HG02678 (cell line): ENCODE measurements at regions not wholly inside any gene's neighbourhood (a gene's known extent, or its start where the extent isn't known, plus 50 kb on each side); places are given as distances from the start of the nearest gene placed in this dataset.

ENCODE experiments used
- ATAC-seq: cut with Tn5 transposase; IDR thresholded peaks from one replicate; pipeline ENCODE4 v1.9.1; 2021; ENCODE audit warnings: mild to moderate bottlenecking, moderate library complexity; ENCODE audit not compliant: unreplicated experiment

GRCh38 chr4:166481055-166481454, 608.0 kb downstream of the TLL1 start:
- no peak for ATAC-seq

DNA sequence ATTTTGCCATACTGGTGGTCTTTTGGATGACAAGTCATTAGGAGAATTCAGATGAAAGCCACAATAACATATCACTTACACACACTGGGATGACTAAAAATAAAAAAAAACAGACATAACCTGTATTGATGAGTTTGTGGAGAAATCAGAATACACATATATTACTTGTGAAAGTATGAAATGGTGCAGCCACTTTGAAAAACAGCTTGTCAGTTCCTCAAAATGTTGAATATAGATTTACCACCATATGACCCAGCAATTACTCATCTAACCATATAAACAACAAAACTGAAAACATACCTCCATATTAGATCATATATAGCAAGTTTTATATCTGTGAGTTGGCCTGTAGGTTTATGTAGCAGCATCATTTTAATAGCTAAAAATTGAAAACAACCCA, 608.7 kb downstream of the TLL1 start:
- ATAC-seq = no peak

- ATAC-seq = no peak
Measured at GRCh38 chr4:166482758-166483157, 609.7 kb downstream of the TLL1 start.

- no peak for ATAC-seq
Measured at GRCh38 chr4:166491635-166492034, 618.6 kb downstream of the TLL1 start.

DNA sequence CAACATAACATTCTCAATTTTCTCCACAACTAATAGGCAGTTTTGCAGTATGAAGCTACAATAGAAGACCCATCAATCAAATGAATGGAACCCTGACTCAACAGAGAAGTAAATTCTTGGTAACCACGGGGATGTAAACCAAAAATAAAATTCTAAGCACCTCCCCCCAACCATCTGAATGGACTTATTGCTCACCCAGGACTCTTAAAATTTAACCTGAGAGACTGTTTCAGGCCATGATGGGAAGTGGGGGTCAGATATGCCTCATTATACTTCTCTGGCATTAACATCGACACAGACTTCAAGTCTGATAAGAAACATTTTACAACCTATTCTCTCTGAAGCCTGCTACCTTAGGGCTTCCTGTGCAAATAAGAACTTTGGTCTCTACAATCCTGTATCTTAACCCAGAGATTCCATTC, 620.9 kb downstream of the TLL1 start:
- ATAC-seq = no peak

GRCh38 chr4:166498546-166498945, 625.5 kb downstream of the TLL1 start:
- ATAC-seq = no peak

- ATAC-seq = no peak
Measured at GRCh38 chr4:166499820-166500219, 626.8 kb downstream of the TLL1 start.

- no peak for ATAC-seq
Measured at GRCh38 chr4:166501941-166502382, 628.9 kb downstream of the TLL1 start.

- ATAC-seq = no peak
Measured at GRCh38 chr4:166502660-166503059, 629.6 kb downstream of the TLL1 start.

- ATAC-seq = no peak
Measured at GRCh38 chr4:166506051-166506450, 633.0 kb downstream of the TLL1 start.

DNA sequence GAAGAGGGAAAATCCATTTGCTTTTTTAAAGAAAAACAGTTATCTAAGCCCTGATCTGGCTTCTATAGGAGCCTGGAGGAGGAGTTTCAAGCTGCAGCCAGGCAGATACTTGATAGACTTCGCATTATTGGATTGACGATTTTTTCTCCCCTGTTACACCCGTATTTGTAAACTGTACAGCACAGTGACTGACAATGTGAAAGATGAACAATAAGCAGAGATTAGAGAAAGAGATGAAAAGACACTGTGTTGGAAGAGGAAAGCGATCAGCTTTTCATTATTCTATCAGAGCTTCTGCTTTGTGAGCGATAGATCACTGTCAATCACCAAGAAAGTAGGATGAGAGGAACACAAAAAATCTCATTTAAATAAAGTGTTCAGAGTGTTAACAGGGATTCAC, 639.2 kb downstream of the TLL1 start:
- no peak for ATAC-seq

DNA sequence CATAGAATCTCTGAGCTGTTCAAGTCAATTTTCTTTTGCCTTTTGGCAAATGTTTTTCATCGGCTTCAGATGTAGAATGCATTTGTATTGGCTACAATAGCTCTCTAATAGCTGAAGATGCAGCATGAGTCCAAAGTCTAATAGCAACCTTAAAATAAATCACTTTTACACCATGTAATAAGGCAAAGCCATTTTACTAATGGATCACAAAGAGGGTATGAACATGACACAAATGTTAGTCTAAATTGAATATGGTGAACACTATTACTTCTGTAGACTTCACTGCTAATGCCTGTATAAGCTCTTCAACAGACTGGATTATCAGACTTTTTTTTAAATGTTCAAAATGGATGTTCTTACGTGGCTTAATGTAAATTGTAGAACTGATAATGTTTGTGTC, 645.3 kb downstream of the TLL1 start:
- no peak for ATAC-seq

GRCh38 chr4:166518776-166519175, 645.7 kb downstream of the TLL1 start:
- no peak for ATAC-seq

GRCh38 chr4:166519774-166520173, 646.7 kb downstream of the TLL1 start:
- ATAC-seq = no peak

- ATAC-seq = no peak
Measured at GRCh38 chr4:166527500-166527899, 654.5 kb downstream of the TLL1 start.

GRCh38 chr4:166531703-166532102, 658.7 kb downstream of the TLL1 start:
- ATAC-seq = no peak

- ATAC-seq = no peak
Measured at GRCh38 chr4:166535865-166536264, 662.8 kb downstream of the TLL1 start.

DNA sequence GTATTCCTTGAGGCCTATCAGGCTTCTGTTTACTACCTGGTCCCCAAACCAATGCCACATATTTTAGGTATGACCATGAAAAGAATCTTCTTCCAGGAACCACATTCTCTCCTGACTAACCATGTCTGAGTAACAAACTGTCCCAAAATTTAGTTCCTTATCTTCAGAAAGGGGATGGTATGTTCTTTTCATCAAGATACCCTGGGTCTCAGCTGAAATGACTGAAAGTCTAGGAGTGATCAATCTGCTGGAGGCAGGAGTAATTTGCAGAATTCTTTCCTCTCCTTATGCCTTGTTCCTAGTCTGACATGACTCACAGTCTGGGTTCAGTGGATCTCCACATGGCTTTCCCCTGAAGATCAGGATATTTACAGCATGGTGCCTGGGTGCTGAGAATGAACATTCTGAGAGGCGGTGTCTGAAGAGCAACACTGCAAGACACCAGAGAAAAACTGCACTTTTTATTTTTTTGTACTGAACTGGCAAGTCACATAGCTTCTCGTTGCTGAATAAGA, 665.5 kb downstream of the TLL1 start:
- ATAC-seq = no peak

GRCh38 chr4:166546009-166546408, 673.0 kb downstream of the TLL1 start:
- ATAC-seq = no peak

GRCh38 chr4:166577639-166578038, 656.7 kb downstream of the SPOCK3 start:
- ATAC-seq = no peak

DNA sequence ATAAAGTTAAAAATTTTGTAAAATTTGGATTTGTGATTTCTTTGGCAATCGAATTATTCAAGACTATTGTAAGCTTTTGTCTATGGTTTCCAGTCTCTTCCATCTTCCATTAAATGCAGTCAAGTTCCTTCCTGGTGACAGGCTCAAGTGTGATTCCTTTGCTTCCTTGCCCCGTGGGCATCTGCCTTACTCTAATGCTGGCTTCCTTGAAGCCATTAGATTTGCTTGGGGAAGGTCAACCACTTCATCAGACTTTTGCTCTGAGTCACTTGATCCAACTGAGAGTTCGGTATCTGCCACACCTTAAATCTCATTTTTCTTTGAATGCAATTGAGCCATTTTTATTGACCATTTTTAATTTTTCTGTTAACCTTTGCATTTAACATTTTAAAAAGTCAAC, 648.8 kb downstream of the SPOCK3 start:
- no peak for ATAC-seq

DNA sequence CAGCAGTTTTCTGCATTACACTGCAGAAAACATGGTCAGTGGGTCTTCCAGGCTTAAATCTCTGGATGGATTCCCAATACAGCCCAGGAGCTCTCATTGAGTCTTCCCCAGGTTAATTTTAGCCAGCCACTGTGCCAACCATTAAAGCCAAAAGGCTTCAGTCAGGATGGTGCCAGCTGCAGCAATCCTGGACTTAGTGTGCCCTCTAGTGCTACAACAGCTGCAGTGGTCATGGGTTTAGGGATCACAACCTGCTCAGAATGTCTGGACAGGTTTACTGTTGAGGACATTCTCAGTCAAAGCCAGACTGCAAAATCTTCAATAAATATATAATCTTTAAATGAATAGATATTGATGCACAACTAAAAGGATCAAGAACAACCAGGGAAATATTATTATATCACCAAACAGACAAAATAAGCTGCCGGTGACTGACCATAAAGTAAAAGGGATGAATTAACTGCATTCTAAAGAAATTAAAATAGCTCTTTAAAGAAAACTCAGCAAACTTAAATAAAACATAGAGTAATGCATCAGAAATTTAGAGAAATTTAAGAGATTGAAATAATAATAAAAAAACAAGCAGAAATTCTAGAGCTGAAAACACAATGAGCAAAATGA, 639.9 kb downstream of the SPOCK3 start:
- ATAC-seq = peak; percentile 58

- ATAC-seq = no peak
Measured at GRCh38 chr4:166600264-166600663, 634.0 kb downstream of the SPOCK3 start.
